Trophoblast cell (in vitro differentiated cells and primary cell): ENCODE measurements at regions not wholly inside any gene's neighbourhood (a gene's known extent, or its start where the extent isn't known, plus 50 kb on each side); places are given as distances from the start of the nearest gene placed in this dataset.

ENCODE experiments used
- DNase-seq, 2 donors: peaks; one replicate each; pipeline ENCODE4 v3.0.0-alpha.2; 2016
- H2AFZ ChIP-seq: 2 replicates; pipeline ENCODE4 v1.6.1; 2013; ENCODE audit warnings: low read length, moderate library complexity, mild to moderate bottlenecking; ENCODE audit not compliant: insufficient read depth, poor library complexity
- H2AK5ac ChIP-seq: 2 replicates; pipeline ENCODE4 v1.6.1; 2013; ENCODE audit warnings: mild to moderate bottlenecking, low read length
- H2BK120ac ChIP-seq: 2 replicates; pipeline ENCODE4 v1.6.1; 2013; ENCODE audit warnings: low read length, mild to moderate bottlenecking, moderate library complexity; ENCODE audit not compliant: insufficient read depth, poor library complexity
- H2BK12ac ChIP-seq: 2 replicates; pipeline ENCODE4 v1.6.1; 2013; ENCODE audit warnings: mild to moderate bottlenecking, low read length, moderate library complexity
- H2BK5ac ChIP-seq: 2 replicates; pipeline ENCODE4 v1.6.1; 2013; ENCODE audit warnings: low read length, low read depth, moderate library complexity, mild to moderate bottlenecking; ENCODE audit not compliant: poor library complexity
- H3K14ac ChIP-seq: 2 replicates; pipeline ENCODE4 v1.6.1; 2013; ENCODE audit warnings: mild to moderate bottlenecking, low read length
- H3K18ac ChIP-seq: 2 replicates; pipeline ENCODE4 v1.6.1; 2013; ENCODE audit warnings: mild to moderate bottlenecking, low read length
- H3K23ac ChIP-seq: 2 replicates; pipeline ENCODE4 v1.6.1; 2013; ENCODE audit warnings: low read length
- H3K27ac ChIP-seq: 2 replicates; pipeline ENCODE4 v1.5.1; 2013; ENCODE audit warnings: low read depth, mild to moderate bottlenecking, inconsistent platforms, low read length, moderate library complexity
- H3K27me3 ChIP-seq: 2 replicates; pipeline ENCODE4 v1.6.1; 2013; ENCODE audit warnings: inconsistent platforms, mild to moderate bottlenecking, low read length, moderate library complexity; ENCODE audit not compliant: insufficient read depth
- H3K36me3 ChIP-seq, 2 experiments: 1 replicate in 1 of 2; 2 replicates in 1 of 2; pipeline ENCODE4 v1.6.1; 2013; ENCODE audit warnings: low read length in 2 of 2, mild to moderate bottlenecking in 2 of 2, moderate library complexity in 1 of 2; ENCODE audit not compliant: insufficient read depth in 2 of 2, control insufficient read depth in 1 of 2
- H3K4ac ChIP-seq: 2 replicates; pipeline ENCODE4 v1.6.1; 2013; ENCODE audit warnings: low read depth, mild to moderate bottlenecking, low read length, moderate library complexity
- H3K4me1 ChIP-seq, 2 experiments: 1 replicate in 1 of 2; 2 replicates in 1 of 2; pipeline ENCODE4 v1.6.1; 2013; ENCODE audit warnings: low read length in 2 of 2, mild to moderate bottlenecking in 2 of 2, moderate library complexity in 1 of 2; ENCODE audit not compliant: insufficient read depth in 2 of 2, control insufficient read depth in 1 of 2
- H3K4me2 ChIP-seq: 2 replicates; pipeline ENCODE4 v1.6.1; 2013; ENCODE audit warnings: inconsistent platforms, mild to moderate bottlenecking, low read length, moderate library complexity
- H3K4me3 ChIP-seq: 2 replicates; pipeline ENCODE4 v1.5.1; 2013; ENCODE audit warnings: mild to moderate bottlenecking, low read depth, low read length, inconsistent platforms
- H3K79me1 ChIP-seq: one replicate; pipeline ENCODE4 v1.6.1; 2013; ENCODE audit warnings: low read length
- H3K79me2 ChIP-seq: 2 replicates; pipeline ENCODE4 v1.6.1; 2013; ENCODE audit warnings: low read length, mild to moderate bottlenecking; ENCODE audit not compliant: control insufficient read depth, insufficient read depth, poor library complexity
- H3K9ac ChIP-seq: 2 replicates; pipeline ENCODE4 v1.6.1; 2013; ENCODE audit warnings: mild to moderate bottlenecking, low read length
- H3K9me3 ChIP-seq: 2 replicates; pipeline ENCODE4 v1.6.1; 2013; ENCODE audit warnings: low read depth, mild to moderate bottlenecking, control low read depth, inconsistent platforms, low read length; ENCODE audit not compliant: insufficient read depth
- H4K12ac ChIP-seq: 2 replicates; pipeline ENCODE4 v1.6.1; 2013; ENCODE audit warnings: low read depth, mild to moderate bottlenecking, low read length, moderate library complexity
- H4K8ac ChIP-seq: 2 replicates; pipeline ENCODE4 v1.6.1; 2013; ENCODE audit warnings: low read depth, mild to moderate bottlenecking, low read length, moderate library complexity
- H4K91ac ChIP-seq: one replicate; pipeline ENCODE4 v1.6.1; 2013; ENCODE audit warnings: low read depth, mild to moderate bottlenecking, low read length, moderate library complexity
- WGBS: extraction: QIAGEN DNeasy Blood & Tissue Kit; methylation state at CpG from one replicate; pipeline ENCODE4 v1.1.7; 2013; ENCODE audit warnings: missing lambda C conversion rate; ENCODE audit not compliant: insufficient read length, insufficient coverage; ENCODE audit errors: extremely low coverage; 5-methylcytosine and 5-hydroxymethylcytosine counted together

GRCh38 chr2:204171432-204172144, 235.0 kb downstream of the ICOS start:
- H2BK5ac ChIP-seq = no peak overlapping the region
- no peaks in the 10 kb centered on the region for H3K79me2 ChIP-seq
- H3K4ac ChIP-seq = no peak overlapping the region
- no peak overlapping the region for H4K91ac ChIP-seq
- no peaks in the 10 kb centered on the region for H3K9me3 ChIP-seq
- WGBS = no CpG with 5 or more reads among the region's 6 CpGs
- no peaks in the 10 kb centered on the region for H3K36me3 ChIP-seq
- H3K23ac ChIP-seq = no peak overlapping the region
- H3K4me2 ChIP-seq = no peak overlapping the region
- H2BK120ac ChIP-seq = no peak overlapping the region
- no peak for DNase-seq
- no peak overlapping the region for H2BK12ac ChIP-seq
- H3K4me3 ChIP-seq = no peak overlapping the region
- no peaks in the 10 kb centered on the region for H3K4me1 ChIP-seq
- no peak overlapping the region for H2AFZ ChIP-seq
- no peak overlapping the region for H4K12ac ChIP-seq
- no peak overlapping the region for H3K14ac ChIP-seq
- no peaks in the 10 kb centered on the region for H3K27me3 ChIP-seq
- H3K18ac ChIP-seq = no peak overlapping the region
- no peak overlapping the region for H3K27ac ChIP-seq
- H3K9ac ChIP-seq = no peak overlapping the region
- no peak overlapping the region for H4K8ac ChIP-seq
- H2AK5ac ChIP-seq = no peak overlapping the region
- no peaks in the 10 kb centered on the region for H3K79me1 ChIP-seq

- H3K27ac ChIP-seq = no peak overlapping the region
Observed at GRCh38 chr2:204172145-204172600, 235.6 kb downstream of the ICOS start.

GRCh38 chr2:204174034-204174433, 237.5 kb downstream of the ICOS start:
- no CpG with 5 or more reads among the region's 2 CpGs for WGBS
- H3K18ac ChIP-seq = no peak overlapping the region
- H3K4me3 ChIP-seq = no peak overlapping the region
- H3K14ac ChIP-seq = no peak overlapping the region
- no peaks in the 10 kb centered on the region for H3K79me2 ChIP-seq
- no peak overlapping the region for H2BK120ac ChIP-seq
- no peak overlapping the region for H4K8ac ChIP-seq
- H4K91ac ChIP-seq = no peak overlapping the region
- H2BK12ac ChIP-seq = no peak overlapping the region
- no peak overlapping the region for H2AK5ac ChIP-seq
- no peaks in the 10 kb centered on the region for H3K36me3 ChIP-seq
- no peak overlapping the region for H2BK5ac ChIP-seq
- H3K27me3 ChIP-seq = no peaks in the 10 kb centered on the region
- no peak overlapping the region for H3K4ac ChIP-seq
- no peak overlapping the region for H2AFZ ChIP-seq
- no peaks in the 10 kb centered on the region for H3K9me3 ChIP-seq
- H3K4me1 ChIP-seq = no peaks in the 10 kb centered on the region
- no peak for DNase-seq
- H3K27ac ChIP-seq = no peak overlapping the region
- no peaks in the 10 kb centered on the region for H3K79me1 ChIP-seq
- H3K9ac ChIP-seq = no peak overlapping the region
- H4K12ac ChIP-seq = no peak overlapping the region
- H3K4me2 ChIP-seq = no peak overlapping the region
- H3K23ac ChIP-seq = no peak overlapping the region

More at GRCh38 chr2:204172145-204172600, 235.6 kb downstream of the ICOS start:
- Histone ChIP-seq H2AFZ (no peak overlapping the region), H3K9me3 (no peaks in the 10 kb centered on the region), H2BK120ac (no peak overlapping the region), H4K12ac (no peak overlapping the region), H3K18ac (no peak overlapping the region), H3K79me1 (no peaks in the 10 kb centered on the region), H3K79me2 (no peaks in the 10 kb centered on the region), H2BK5ac (no peak overlapping the region), H2BK12ac (no peak overlapping the region), H3K9ac (no peak overlapping the region), H3K4me3 (no peak overlapping the region), H3K27me3 (no peaks in the 10 kb centered on the region), H3K4me2 (no peak overlapping the region), H3K4ac (no peak overlapping the region), H2AK5ac (no peak overlapping the region), H3K4me1 (no peaks in the 10 kb centered on the region), H3K36me3 (no peaks in the 10 kb centered on the region), H3K14ac (no peak overlapping the region), H4K8ac (no peak overlapping the region), H4K91ac (no peak overlapping the region), H3K23ac (no peak overlapping the region)
- WGBS = no CpG with 5 or more reads among the region's 7 CpGs
- DNase-seq = no peak

- H3K4me1 ChIP-seq = no peaks in the 10 kb centered on the region
- H3K79me2 ChIP-seq = no peaks in the 10 kb centered on the region
- no peak overlapping the region for H2AK5ac ChIP-seq
- no peaks in the 10 kb centered on the region for H3K27me3 ChIP-seq
- H4K8ac ChIP-seq = no peak overlapping the region
- H3K4me2 ChIP-seq = no peak overlapping the region
- no peak overlapping the region for H3K14ac ChIP-seq
- no peaks in the 10 kb centered on the region for H3K36me3 ChIP-seq
- no peak overlapping the region for H4K91ac ChIP-seq
- no peak overlapping the region for H3K4ac ChIP-seq
- no peak overlapping the region for H2AFZ ChIP-seq
- no peak overlapping the region for H3K18ac ChIP-seq
- no peaks in the 10 kb centered on the region for H3K79me1 ChIP-seq
- H3K27ac ChIP-seq = no peak overlapping the region
- no peak overlapping the region for H3K23ac ChIP-seq
- no peak for DNase-seq
- H2BK12ac ChIP-seq = no peak overlapping the region
- no peak overlapping the region for H2BK5ac ChIP-seq
- no peak overlapping the region for H3K9ac ChIP-seq
- WGBS = no CpG with 5 or more reads among the region's 4 CpGs
- H2BK120ac ChIP-seq = no peak overlapping the region
- no peaks in the 10 kb centered on the region for H3K9me3 ChIP-seq
- no peak overlapping the region for H3K4me3 ChIP-seq
- no peak overlapping the region for H4K12ac ChIP-seq
Observed at GRCh38 chr2:204175552-204176271, 239.1 kb downstream of the ICOS start.
